C4-2B (cell line): ENCODE measurements at regions not wholly inside any gene's neighbourhood (a gene's known extent, or its start where the extent isn't known, plus 50 kb on each side); places are given as distances from the start of the nearest gene placed in this dataset.

Source experiments
- ZFX ChIP-seq: fragments of 450-650 bp; IDR thresholded peaks from 2 replicates; pipeline ENCODE4 v1.6.1; 2017
- TF ChIP-seq, protein P1 (sequence below): fragments of 450-650 bp; conservative IDR thresholded peaks from 2 replicates; pipeline ENCODE4 v1.5.1; 2017; ENCODE audit warnings: mild to moderate bottlenecking

DNA sequence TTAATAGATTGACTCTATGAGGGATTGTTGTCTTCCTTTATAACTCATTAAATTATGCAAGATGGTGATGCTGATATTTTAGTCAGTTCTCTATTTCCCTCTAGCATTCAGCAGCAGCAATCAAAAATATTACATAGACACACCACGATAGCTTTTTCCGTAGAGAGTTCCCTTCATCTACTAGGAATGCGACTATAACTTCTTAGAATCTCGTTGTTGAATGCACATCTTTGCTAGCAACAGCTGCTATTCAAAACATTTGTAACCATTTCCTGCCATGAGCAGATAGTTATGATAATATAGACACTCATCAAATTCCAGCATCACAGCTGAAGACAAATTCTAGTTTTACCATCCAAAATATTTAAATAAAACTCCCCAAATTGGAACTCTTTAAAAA is 147.4 kb upstream of the FGF13 start:
- TF ChIP-seq, protein P1, sequence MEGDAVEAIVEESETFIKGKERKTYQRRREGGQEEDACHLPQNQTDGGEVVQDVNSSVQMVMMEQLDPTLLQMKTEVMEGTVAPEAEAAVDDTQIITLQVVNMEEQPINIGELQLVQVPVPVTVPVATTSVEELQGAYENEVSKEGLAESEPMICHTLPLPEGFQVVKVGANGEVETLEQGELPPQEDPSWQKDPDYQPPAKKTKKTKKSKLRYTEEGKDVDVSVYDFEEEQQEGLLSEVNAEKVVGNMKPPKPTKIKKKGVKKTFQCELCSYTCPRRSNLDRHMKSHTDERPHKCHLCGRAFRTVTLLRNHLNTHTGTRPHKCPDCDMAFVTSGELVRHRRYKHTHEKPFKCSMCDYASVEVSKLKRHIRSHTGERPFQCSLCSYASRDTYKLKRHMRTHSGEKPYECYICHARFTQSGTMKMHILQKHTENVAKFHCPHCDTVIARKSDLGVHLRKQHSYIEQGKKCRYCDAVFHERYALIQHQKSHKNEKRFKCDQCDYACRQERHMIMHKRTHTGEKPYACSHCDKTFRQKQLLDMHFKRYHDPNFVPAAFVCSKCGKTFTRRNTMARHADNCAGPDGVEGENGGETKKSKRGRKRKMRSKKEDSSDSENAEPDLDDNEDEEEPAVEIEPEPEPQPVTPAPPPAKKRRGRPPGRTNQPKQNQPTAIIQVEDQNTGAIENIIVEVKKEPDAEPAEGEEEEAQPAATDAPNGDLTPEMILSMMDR, result no peak
- TF ChIP-seq ZFX, result no peak
